MM.1S (cell line): ENCODE measurements at regions not wholly inside any gene's neighbourhood (a gene's known extent, or its start where the extent isn't known, plus 50 kb on each side); places are given as distances from the start of the nearest gene placed in this dataset.

Experiments used
- DNase-seq: peaks from one replicate; pipeline ENCODE4 v3.0.0-alpha.2; 2015
- H2AFZ ChIP-seq: fragments of 300-600 bp; sonication (generic); 2 replicates; pipeline ENCODE4 v1.6.0; 2016; ENCODE audit warnings: antibody characterized with exemption, low read length
- H3F3A ChIP-seq: fragments of 300-600 bp; sonication (generic); 2 replicates; pipeline ENCODE4 v1.6.1; 2016; ENCODE audit warnings: mild to moderate bottlenecking, antibody characterized with exemption, low read length, moderate library complexity, mixed read lengths; ENCODE audit not compliant: insufficient read depth
- H3K27ac ChIP-seq: fragments of 300-600 bp; sonication (generic); 2 replicates; pipeline ENCODE4 v1.5.1; 2016; ENCODE audit warnings: mild to moderate bottlenecking, low read length
- H3K27me3 ChIP-seq: fragments of 300-600 bp; sonication (generic); replicated peaks from 2 replicates; pipeline ENCODE4 v1.6.0; 2016; ENCODE audit warnings: low read length; ENCODE audit not compliant: insufficient read depth
- H3K36me3 ChIP-seq: fragments of 300-600 bp; sonication (generic); replicated peaks from 2 replicates; pipeline ENCODE4 v1.6.1; 2016; ENCODE audit warnings: mild to moderate bottlenecking, low read length, mixed read lengths; ENCODE audit not compliant: insufficient read depth
- H3K4me1 ChIP-seq: fragments of 300-600 bp; sonication (generic); 2 replicates; pipeline ENCODE4 v1.6.1; 2016; ENCODE audit warnings: low read length, mixed read lengths
- H3K4me2 ChIP-seq: fragments of 300-600 bp; sonication (generic); 2 replicates; pipeline ENCODE4 v1.6.0; 2016; ENCODE audit warnings: low read depth, low read length
- H3K4me3 ChIP-seq: fragments of 300-600 bp; sonication (generic); 2 replicates; pipeline ENCODE4 v1.5.1; 2016; ENCODE audit warnings: low read length, mixed read lengths
- H3K79me2 ChIP-seq: fragments of 300-600 bp; sonication (generic); 2 replicates; pipeline ENCODE4 v1.6.1; 2016; ENCODE audit warnings: mixed run types, low read length, mixed read lengths
- H3K9ac ChIP-seq: fragments of 300-600 bp; sonication (generic); 2 replicates; pipeline ENCODE4 v1.6.1; 2016; ENCODE audit warnings: low read length, mixed read lengths
- H3K9me2 ChIP-seq: fragments of 300-600 bp; sonication (generic); replicated peaks from 2 replicates; pipeline ENCODE4 v1.6.1; 2016; ENCODE audit warnings: mild to moderate bottlenecking, low read length, mixed read lengths; ENCODE audit not compliant: insufficient read depth
- H3K9me3 ChIP-seq: fragments of 300-600 bp; sonication (generic); replicated peaks from 2 replicates; pipeline ENCODE4 v1.6.1; 2016; ENCODE audit warnings: mild to moderate bottlenecking, low read length, mixed read lengths; ENCODE audit not compliant: insufficient read depth
- H4K20me1 ChIP-seq: fragments of 300-600 bp; sonication (generic); 2 replicates; pipeline ENCODE4 v1.6.1; 2016; ENCODE audit warnings: mild to moderate bottlenecking, low read length, moderate library complexity, mixed read lengths; ENCODE audit not compliant: insufficient read depth
- EZH2 ChIP-seq: fragments of 300-600 bp; sonication (generic); optimal IDR thresholded peaks from 2 replicates; pipeline ENCODE3; 2017; ENCODE audit warnings: low read depth, mild to moderate bottlenecking, antibody characterized with exemption, low read length, mixed read lengths
- EZH2phosphoT487 ChIP-seq: fragments of 300-600 bp; sonication (generic); IDR thresholded peaks from 2 replicates; pipeline ENCODE4 v1.6.1; 2018; ENCODE audit warnings: antibody characterized with exemption, low read length
- TF ChIP-seq, protein P1 (sequence below): fragments of 300-600 bp; sonication (generic); IDR thresholded peaks from 2 replicates; pipeline ENCODE4 v1.5.1; 2016; ENCODE audit warnings: antibody characterized with exemption, low read length, mixed read lengths

DNA sequence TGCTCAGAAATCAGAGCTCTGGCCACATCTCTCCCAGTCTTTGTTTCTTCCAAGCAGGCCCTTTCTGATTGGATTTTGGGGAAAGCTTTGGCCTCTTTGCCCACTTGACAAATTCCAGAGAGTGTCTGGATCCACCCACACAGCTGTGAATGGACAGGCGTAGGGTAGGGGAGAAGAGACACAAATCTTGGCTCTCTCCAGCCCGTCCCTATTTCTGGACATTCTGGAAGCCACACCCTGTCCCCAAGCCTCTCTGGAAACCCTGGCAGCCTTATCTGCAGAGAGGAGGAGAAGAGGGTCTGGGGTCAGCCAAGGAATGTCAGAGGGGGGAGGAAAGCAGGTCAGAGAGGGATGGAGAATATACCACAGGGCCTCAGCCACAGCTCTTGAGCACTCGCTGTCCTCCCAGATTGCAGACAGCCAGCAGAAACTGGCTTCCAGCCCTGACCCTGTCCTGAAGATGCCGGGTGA, 59.5 kb upstream of the WNT11 start:
- Histone ChIP-seq H3K79me2 (no peaks in the 10 kb centered on the region), H3K9me2 (no peaks in the 10 kb centered on the region), H2AFZ (no peak overlapping the region), H3K4me2 (no peak overlapping the region), H4K20me1 (no peaks in the 10 kb centered on the region), H3K9me3 (no peaks in the 10 kb centered on the region), H3K9ac (no peak overlapping the region), H3K4me3 (no peak overlapping the region), H3K27me3 (no peaks in the 10 kb centered on the region; the same call in 1 of the 2 replicates), H3K4me1 (no peaks in the 10 kb centered on the region), H3K36me3 (no peaks in the 10 kb centered on the region), H3K27ac (no peak overlapping the region), H3F3A (no peaks in the 10 kb centered on the region)
- DNase-seq, result no peak
- no peak for TF ChIP-seq EZH2phosphoT487
- no peak for TF ChIP-seq EZH2
- TF ChIP-seq, protein P1, sequence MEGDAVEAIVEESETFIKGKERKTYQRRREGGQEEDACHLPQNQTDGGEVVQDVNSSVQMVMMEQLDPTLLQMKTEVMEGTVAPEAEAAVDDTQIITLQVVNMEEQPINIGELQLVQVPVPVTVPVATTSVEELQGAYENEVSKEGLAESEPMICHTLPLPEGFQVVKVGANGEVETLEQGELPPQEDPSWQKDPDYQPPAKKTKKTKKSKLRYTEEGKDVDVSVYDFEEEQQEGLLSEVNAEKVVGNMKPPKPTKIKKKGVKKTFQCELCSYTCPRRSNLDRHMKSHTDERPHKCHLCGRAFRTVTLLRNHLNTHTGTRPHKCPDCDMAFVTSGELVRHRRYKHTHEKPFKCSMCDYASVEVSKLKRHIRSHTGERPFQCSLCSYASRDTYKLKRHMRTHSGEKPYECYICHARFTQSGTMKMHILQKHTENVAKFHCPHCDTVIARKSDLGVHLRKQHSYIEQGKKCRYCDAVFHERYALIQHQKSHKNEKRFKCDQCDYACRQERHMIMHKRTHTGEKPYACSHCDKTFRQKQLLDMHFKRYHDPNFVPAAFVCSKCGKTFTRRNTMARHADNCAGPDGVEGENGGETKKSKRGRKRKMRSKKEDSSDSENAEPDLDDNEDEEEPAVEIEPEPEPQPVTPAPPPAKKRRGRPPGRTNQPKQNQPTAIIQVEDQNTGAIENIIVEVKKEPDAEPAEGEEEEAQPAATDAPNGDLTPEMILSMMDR, result no peak

DNA sequence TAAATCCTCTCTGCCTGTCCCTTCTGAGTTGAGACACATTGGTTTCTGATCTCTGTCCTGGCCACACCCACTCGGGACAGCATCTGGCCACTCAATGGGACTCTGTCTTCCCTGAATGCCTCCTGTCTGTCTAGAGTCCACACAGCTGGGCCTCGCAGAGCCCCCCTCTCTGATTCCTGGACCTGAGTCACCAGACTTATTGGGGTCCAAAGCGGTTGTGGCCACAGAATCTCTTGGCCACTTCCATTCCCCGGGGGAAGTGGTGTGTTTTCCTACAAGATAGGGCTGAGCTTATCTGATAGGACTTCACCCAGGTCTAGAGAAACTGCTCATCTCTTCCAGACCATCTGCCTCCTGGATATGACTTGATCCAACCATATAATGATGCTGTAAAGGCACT, 57.4 kb upstream of the WNT11 start:
- Histone ChIP-seq H3K79me2 (no peaks in the 10 kb centered on the region), H3K9ac (no peak overlapping the region)

DNA sequence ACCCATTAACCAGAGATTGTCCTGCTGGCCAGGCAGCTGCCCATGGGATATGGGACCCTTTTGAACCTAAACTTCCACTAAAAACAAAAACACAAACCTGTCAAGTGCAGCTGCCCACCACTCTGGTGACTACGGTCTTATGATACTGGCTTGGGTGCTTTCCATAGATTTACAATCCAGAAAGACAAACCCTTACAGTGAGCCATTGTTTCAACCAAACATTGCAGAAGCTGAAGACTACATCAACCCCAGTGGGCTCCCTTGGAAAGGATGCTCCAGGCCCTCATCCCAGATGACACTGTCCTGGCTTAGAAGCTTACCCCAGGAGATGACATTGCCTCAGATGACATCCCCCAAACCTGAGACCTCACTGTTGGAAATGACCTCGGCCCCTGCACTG, 56.9 kb upstream of the WNT11 start:
- Histone ChIP-seq H3K9me2 (no peaks in the 10 kb centered on the region), H4K20me1 (no peaks in the 10 kb centered on the region), H3K79me2 (no peaks in the 10 kb centered on the region), H3K27me3 (no peaks in the 10 kb centered on the region; the same call in 1 of the 2 replicates), H3K27ac (no peak overlapping the region), H3K4me3 (no peak overlapping the region), H3K9ac (no peak overlapping the region), H3K36me3 (no peaks in the 10 kb centered on the region), H2AFZ (no peak overlapping the region), H3K4me2 (no peak overlapping the region), H3K9me3 (no peaks in the 10 kb centered on the region), H3K4me1 (no peaks in the 10 kb centered on the region), H3F3A (no peaks in the 10 kb centered on the region)
- TF ChIP-seq EZH2phosphoT487, result no peak
- TF ChIP-seq EZH2, result no peak
- TF ChIP-seq, protein P1, result no peak
- no peak for DNase-seq

More for the DNA sequence above, 57.4 kb upstream of the WNT11 start:
- Histone ChIP-seq H3K4me3 (no peak overlapping the region), H4K20me1 (no peaks in the 10 kb centered on the region), H3F3A (no peaks in the 10 kb centered on the region), H3K27ac (no peak overlapping the region), H3K4me2 (no peak overlapping the region), H3K36me3 (no peaks in the 10 kb centered on the region), H3K4me1 (no peaks in the 10 kb centered on the region), H3K27me3 (no peaks in the 10 kb centered on the region; the same call in 1 of the 2 replicates), H3K9me3 (no peaks in the 10 kb centered on the region), H3K9me2 (no peaks in the 10 kb centered on the region), H2AFZ (no peak overlapping the region)
- TF ChIP-seq EZH2phosphoT487 (no peak), EZH2 (no peak)
- TF ChIP-seq, protein P1, result no peak
- DNase-seq, result no peak
